HG03103 (cell line): ENCODE measurements at regions not wholly inside any gene's neighbourhood (a gene's known extent, or its start where the extent isn't known, plus 50 kb on each side); places are given as distances from the start of the nearest gene placed in this dataset.

Source experiments
- ATAC-seq: cut with Tn5 transposase; IDR thresholded peaks from one replicate; pipeline ENCODE4 v1.9.1; 2021; ENCODE audit warnings: low read depth; ENCODE audit not compliant: unreplicated experiment

DNA sequence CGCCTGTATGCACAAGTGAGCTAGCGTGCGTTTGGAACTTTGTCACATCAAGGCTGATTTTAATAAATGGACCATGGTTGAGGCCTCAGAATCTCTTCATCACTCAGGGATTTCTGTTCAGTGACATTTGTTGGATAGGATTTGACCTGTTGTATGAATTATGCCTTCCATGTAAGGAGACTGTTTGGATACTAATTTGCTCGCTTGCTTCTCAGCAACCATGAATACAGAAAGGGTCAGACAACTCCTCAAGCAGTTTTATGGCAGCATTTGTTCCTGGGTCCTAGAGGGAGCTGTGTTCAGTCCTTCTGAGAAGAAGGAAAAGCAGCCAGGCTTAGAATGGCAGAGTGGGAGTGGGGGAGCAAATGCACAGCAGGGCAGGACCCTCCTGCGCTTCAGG, 269.7 kb upstream of the LCORL start:
- no peak for ATAC-seq

DNA sequence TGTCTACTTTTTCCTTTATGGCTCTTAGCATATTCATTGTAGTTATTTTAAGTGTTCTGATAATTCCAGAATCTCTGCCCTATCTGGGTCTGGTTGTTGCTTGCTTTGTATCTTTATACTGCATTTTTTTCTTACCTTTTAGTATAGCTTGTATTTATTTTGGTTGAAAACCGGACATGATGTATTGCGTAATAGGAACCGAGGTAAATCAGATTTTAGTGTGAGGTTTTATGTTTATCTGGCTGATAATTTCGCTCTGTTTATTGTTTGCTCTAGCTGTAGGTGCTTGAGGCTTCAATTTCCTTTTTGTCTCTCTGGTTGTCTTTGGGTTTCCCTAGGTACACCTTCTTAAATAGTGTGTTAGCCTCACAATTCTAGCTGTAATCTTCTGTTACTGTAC, 263.8 kb upstream of the LCORL start:
- no peak for ATAC-seq

DNA sequence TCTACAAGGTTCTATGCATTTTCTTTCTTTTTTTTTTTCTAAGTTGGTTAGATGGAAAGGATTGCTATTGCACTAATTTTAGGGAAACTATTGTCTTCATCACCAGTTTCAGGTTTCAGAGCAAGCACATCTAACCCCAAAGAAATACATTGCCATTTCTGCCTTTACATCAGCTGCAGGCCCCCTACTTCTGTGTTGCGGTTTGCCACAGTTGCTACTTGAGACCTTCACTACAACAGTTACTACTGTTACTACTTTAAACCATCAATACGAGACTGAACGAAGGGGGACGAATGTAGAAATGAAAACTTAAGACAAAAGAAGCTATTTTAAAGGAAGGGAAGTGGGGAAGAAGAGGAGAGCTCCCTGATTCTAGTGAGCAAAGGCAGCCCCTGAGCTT, 256.7 kb upstream of the LCORL start:
- ATAC-seq = no peak

DNA sequence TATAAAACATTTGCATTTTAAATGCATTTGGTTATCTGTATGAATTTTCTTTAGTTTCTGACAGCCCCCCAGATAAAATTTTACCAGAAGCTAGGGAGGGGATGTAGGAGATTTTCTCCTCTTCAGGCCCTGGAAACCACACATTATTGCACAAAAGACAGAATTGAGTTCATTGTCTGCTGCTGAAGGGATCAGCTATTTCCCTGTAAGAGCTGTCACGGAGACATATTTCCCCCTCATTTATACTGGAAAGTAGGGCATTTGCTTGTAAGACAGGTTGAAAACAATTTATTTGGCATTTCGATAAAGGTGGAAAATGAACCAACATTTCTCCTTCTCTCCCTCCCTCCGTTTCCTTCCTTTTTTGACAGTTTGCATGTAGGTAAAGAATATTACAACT, 241.3 kb upstream of the LCORL start:
- ATAC-seq = no peak

DNA sequence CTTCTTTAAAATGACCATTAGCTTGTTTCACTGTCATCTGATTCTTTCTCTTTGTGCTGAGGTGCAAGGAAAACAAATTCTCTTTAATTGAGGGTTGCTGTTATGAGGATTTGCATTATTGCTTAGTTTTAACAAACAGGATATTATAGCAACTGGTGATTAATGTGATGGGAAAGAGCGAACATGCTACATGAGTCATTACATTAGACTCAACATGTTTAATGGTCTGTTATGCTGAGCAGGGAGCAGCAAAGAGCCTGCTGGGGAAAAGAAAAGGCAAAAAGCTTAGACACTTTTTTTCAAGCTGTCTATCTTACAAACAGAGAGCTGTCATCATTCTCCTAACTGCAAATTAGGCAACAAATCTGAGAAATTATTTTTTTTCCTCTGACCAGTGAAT, 230.5 kb upstream of the LCORL start:
- no peak for ATAC-seq

DNA sequence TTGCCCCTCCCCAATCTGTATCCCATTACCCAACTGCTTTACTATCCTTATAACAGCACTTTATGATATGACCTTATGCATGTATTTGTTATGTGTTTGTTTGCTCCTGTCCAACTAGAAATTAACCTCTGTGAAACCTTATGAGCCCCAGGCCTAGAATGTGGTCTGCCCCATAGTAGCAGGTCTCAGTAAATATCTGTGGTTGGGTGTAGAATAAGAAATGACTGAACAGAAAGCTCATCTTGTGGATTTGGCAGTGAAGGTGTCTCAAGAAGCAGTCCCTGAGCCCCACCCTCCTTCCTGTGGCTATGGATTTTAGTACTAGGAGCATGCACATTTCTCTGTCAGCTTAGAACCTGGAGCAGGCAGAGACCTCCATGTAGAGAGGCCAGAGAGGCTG, 229.0 kb upstream of the LCORL start:
- ATAC-seq = no peak

DNA sequence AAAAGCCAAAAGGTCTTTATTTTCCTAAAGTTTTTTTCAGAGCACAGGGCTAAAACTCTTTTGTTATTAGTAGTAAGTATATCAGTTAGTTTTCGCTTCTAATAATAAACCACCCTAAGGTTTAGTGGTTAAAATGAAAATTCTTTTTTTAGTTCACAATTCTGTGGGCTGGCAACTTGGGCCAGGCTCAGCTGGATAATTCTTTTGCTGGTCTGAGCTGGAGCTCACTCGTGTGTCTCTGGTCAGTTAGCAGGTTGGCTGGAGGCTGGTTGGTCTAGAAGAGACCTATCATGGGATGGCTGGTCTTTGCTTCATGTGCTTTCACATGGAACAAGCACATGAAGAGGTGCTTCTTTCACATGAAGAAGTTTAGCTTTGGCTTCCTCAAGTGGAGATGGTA, 227.1 kb upstream of the LCORL start:
- no peak for ATAC-seq

DNA sequence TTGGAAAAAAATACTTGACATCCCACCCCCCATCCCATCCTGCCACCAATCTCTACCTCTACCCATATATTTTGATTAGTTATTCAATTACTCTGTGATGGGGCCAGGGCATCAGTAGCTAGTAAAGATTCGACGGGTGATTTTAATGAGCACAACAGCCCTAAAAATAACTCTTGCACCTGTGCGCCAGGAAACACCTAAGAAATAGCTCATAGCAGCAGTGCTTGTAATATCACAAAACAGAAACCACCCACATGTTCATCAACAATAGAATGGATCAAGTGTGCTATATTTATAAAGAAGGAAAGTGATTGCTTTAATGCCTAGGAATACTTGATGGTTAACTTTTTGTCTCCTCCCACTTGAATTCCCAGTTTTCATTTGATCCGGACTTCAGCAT, 225.6 kb upstream of the LCORL start:
- ATAC-seq = no peak

DNA sequence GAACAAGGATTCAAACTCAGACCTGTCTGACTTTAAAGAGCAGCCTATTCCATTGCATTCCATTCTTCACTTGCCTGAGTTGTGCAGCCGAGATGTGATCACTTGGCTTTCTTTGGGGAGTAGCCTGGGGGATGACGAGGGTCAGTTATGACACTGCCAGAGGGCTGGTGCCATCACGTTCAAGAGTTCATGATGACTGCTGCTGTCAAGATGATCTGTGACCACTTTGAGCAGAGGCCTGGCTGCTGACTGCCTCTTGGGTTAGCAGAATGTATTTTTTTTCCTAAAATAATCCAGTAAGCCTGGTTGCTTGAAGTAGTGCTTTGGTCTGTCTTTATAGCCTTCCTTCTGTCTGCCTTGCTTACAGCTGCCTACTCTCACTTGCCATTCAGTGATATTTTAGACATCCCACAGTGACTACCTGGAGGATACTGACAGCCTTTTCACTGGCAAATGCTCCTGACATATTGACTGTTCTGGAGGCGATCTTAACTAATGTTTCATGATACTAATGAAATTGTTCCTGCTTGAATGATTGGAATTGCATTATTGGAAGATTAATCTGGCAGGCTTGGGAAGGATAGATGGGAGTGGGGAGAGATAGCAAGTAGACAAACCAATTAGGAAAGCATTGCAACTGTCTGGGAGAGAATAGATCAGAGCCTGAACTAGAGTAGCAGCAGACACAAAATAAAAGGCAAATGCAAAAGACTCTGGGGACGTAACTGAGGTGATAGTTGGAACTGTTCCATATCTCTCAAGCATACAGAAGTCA, 221.6 kb upstream of the LCORL start:
- ATAC-seq = no peak

DNA sequence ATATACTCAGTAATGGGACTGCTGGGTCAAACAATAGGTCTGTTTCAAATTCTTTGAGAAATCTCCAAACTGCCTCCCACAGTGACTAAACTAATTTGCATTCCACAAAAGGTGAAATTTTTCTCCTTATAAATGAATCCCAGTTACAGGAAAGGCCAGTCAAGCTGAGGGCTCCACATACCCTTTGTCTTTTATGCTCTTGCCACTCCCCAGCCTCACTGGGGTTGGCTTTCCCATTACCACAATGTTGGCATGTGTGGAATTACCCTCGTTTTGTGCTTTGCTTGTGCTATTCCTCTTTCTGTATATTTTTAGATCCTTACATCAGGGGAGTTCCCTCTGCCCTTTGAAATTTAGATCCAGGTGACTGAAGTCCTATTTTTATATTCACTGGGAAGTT, 220.2 kb upstream of the LCORL start:
- no peak for ATAC-seq

DNA sequence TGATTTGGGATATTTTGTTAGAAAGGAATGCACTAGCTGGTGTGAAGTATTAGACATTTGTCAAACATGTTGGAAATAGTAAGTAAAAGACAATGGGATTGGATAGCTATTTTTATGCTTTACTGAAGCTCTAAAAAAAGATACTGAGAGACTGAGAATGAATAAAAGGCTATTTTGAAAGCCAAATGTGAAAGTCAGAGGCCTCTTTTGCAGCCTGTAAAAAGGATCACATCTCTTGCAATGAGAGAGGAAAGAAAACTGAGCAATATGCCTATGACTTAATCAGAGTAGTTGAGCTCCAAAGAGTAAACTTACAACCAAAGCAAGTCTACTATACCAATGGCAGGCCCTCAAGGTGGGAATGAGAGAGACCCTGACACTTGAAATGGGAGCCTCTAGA, 212.6 kb upstream of the LCORL start:
- no peak for ATAC-seq

DNA sequence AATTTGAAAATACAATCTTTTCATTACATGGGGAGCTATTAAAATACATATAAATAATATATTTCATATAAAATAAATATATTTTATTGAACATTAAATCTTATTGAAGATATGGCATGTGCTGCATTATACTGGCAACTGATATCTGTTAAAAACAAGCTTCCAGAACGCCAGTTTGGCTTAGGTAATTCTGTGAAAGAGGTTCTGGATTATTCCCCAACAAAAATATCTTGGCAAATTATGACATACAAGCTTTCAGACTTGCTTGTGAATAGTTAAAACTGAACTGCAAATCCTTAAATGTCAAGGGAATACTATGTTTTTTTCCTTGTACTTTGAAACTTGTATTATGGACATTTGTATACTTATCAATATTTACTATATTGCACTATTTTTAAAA, 210.2 kb upstream of the LCORL start:
- ATAC-seq = no peak

DNA sequence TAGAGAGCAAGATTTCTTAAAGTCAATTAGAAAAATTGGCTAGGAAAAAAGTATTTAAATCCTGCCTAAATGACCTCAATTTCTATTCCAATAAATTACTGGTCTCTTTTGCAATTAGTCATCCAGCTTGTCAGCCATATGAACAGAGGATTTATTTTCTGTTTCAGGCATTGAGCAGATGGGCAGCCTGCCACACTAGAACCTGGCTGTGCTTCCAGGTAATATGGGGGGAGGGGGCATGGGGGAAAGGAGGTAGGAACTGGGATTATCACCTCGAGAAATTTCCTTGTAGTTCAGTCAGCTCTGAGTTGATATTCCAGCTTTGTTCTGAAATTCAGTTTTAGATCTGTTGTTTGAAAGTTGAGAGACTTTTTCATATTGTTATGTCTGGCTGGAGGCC, 206.3 kb upstream of the LCORL start:
- ATAC-seq = no peak

DNA sequence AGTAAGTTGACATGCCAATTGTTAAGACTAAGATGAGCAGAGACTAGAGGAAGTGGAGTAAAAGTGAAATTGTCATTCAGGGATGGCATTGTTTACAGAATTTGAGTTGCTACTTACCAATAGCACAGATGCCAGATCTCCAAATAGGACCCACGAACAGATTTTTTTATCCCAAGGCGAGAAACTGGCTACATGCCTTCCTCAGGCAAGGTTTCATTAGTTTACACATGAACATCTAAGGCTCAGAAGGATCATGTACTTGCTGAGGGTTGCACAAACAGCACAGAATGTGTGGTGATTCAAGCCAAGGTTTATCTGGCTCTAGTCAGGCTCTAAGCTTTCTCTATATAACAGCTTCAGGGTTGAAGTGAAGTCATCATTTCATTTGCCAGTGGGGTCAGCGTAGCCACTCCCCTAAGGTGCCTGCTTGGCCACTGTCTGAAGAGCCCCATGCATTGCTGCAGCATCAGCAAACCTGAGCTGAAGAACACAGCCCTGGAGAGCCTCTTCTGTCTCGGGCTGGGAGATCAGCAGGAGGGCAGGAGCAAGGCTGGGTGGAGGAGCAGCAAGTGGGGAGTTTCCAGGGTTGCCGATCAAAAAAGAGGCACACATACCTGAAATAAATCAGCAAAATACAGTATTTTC, 193.0 kb upstream of the LCORL start:
- no peak for ATAC-seq

DNA sequence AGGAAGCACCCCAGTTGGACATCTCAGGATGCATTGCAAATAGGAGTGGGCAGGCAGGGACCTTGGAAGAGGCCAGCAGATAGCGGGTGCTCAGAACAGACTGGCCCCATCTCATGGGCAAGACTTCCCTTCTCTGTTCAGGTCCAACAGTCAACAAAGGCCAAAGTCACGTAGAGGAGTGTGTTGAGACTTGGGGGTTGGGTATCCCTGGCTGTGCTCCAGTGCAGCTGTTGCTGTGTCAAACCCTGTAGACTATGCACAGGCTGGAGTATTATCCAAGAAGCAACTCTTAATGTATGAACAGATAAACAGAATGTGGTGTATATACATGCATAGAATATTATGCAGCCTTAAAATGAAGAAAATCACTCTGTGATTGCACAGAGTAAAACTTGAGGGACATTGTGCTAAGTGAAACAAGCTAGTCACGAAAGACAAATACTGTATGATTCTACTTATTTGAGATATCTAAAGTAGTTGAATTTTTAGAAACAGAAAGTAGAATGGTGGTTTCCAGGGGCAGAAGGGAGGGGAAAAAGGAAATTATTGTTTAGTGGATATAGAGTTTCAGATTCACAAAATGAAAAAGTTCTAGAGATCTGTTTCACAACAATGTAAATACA, 192.1 kb upstream of the LCORL start:
- ATAC-seq = no peak

DNA sequence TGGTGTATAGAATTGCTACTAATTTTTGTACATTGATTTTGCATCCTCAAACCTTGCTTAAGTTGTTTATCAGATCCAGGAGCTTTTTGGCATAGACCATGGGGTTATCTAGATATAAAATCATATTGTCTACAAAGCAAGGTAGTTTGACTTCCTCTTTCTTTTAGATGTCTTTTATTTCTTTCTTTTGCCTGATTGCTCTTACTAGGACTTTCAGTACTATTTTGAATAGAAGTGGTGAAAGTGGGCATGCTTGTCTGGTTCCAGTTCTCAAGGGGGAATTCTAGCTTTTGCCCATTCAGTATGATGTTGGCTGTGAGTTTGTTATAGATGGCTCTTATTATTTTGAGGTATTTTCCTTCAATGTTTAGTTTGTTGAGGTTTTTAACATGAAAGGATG, 187.9 kb upstream of the LCORL start:
- ATAC-seq = peak; percentile 57

DNA sequence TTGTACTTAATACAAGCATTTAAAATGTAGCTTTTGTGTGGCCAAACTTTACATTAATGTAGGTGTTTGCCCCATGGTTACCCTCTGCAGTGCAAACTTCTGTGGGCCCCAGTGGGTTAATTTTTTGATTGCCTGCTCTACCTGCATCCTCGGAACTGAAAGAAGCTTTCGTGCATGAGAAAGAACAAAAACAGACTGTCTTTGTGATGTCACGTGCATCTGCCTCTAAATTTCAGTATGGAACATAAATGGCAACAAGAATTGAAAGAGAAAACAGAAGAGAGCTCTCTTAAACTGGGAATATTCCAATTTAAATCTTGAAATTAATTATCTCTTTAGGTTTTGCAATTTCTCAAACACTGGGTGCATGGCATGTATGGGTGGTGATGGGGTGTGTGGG, 182.4 kb upstream of the LCORL start:
- no peak for ATAC-seq

DNA sequence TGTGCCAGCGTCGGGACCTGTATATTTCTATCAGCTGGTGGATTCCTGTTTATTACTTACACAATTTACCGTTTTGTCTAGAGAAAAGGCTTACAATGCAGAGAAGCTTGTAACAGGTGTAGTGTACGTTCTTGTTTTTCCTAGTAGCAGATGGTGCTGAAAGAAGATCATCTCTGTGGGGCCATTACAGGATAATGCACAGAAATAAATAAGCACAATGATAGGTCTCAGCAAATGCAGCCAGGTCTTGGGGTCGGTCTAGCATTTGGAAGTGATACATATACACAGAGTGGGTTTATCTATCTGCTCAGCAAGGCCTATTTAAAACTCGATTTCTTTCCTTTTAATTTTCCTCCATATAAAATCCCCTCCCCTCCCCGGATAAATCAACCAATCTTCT, 180.9 kb upstream of the LCORL start:
- ATAC-seq = no peak

DNA sequence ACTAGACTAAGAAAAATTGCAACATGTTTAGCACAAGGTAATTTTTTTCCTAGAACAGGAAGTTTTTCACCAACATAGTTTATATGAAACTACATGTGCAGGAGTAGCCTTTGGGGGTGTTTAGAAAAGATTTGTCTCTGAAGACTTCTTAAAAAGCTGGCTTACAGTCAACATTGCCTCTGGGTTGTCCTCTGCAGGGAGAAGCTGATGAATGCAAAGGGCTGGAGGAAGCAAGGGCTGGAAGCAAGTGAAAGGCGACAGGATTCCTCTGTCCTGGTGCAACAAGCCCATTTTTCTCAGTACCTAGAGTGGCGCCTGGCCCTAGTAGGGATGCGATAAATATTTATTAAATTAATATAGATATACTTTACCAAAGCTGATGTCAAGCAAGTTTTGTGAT, 180.3 kb upstream of the LCORL start:
- no peak for ATAC-seq

DNA sequence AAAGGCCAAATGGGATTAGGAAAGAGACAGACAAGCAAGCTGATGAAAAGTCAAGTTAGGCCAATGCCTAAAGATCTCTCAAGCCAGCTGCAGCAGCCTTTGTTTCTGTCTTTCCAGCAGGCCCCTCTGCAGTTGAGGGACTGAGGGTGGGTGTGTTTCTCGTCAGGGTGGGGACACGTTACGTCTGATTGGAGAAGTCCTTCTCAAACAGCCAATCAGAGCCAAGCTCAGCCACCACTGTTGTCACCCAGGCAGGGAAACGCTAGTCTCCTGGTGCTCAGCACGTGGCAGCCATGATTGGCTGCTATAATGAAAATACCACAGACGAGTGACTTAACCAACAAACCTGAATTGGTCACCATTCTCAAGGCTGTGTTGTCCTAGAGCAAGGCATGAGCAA, 177.1 kb upstream of the LCORL start:
- no peak for ATAC-seq

DNA sequence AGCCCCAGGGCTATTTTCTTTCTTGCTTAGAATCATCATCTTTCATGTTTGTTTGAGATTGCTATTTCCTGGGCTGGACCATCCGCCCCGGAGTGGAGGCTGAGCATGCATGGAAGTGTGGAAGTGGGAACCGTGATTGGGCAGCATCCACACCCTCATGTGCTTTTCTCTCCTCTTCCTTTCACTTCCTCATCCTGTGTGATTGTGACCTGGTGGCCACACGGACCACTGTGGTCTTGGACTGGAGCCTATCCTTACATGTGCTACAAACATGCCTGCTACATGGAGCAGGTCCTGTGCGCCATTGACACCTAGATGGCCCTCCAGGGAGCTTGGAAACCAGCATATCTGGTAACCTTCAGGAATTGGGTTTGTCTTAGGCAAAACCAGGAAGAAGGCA, 175.9 kb upstream of the LCORL start:
- ATAC-seq = no peak

DNA sequence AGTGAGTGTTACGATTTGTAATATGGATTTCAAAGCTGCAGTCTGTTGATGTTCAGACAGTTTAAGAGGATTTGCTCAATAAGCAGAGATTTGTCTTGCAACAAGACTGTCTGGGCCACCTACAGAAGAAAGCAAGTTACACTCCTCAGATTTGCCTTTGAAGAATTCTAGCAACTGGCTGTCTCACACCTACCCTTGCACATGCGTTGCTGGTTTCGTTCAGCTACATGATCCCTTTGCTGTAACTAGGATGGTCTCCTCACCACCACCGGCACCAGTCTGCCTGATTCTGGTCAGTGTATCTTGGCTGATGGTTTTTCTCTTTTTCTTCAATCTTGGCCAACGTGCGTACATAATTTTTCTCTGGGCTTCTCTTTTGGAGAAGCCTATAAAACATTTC, 172.7 kb upstream of the LCORL start:
- no peak for ATAC-seq
